ENCODE measurements at regions not wholly inside any gene's neighbourhood (a gene's known extent, or its start where the extent isn't known, plus 50 kb on each side); places are given as distances from the start of the nearest gene placed in this dataset.

- ATAC-seq (ENCODE audit: low read depth) (no peak), DNase-seq (no peak)
- Histone ChIP-seq H3K27me3 (ENCODE audit: control insufficient read depth, insufficient read depth, low read length) (no peaks in the 10 kb centered on the region), H4K5ac (ENCODE audit: low read depth, low read length) (no peak overlapping the region), H3K23ac (ENCODE audit: low read depth, low read length) (no peak overlapping the region), H2AK5ac (ENCODE audit: low read depth, low read length) (no peak overlapping the region), H3K18ac (ENCODE audit: low read depth, low read length) (no peak overlapping the region), H3K4me1 (ENCODE audit: control insufficient read depth, insufficient read depth, low read length) (no peaks in the 10 kb centered on the region), H3K9ac (ENCODE audit: low read depth, low read length) (no peak overlapping the region), H4K20me1 (ENCODE audit: insufficient read depth, low read length) (no peaks in the 10 kb centered on the region), H2AFZ (replicated peaks; ENCODE audit: low read length, poor library complexity) (no peak overlapping the region), H3K9me3 (ENCODE audit: control insufficient read depth, insufficient read depth, low read length) (peaks cover 11% of the 10 kb centered on the region), H3K36me3 (ENCODE audit: control insufficient read depth, insufficient read depth, low read length) (no peaks in the 10 kb centered on the region), H2AK9ac (replicated peaks; ENCODE audit: low read depth, low read length, poor library complexity) (no peak overlapping the region), H2BK20ac (ENCODE audit: low read depth, low read length) (no peak overlapping the region), H2BK5ac (ENCODE audit: low read depth, low read length, poor library complexity, severe bottlenecking) (no peak overlapping the region), H3K4me3 (ENCODE audit: insufficient read depth, low read depth, low read length) (no peak overlapping the region), H3K4ac (ENCODE audit: low read depth, low read length) (no peak overlapping the region), H3K56ac (ENCODE audit: extremely low read depth, insufficient read depth, low read length) (no peak overlapping the region), H3K4me2 (ENCODE audit: low read depth, low read length) (no peak overlapping the region), H2BK15ac (ENCODE audit: low read depth, low read length) (no peak overlapping the region), H3K27ac (ENCODE audit: insufficient read depth, low read length) (no peak overlapping the region), H3K14ac (replicated peaks; ENCODE audit: low read depth, low read length) (no peak overlapping the region), H4K91ac (ENCODE audit: insufficient read depth, low read depth, low read length) (no peak overlapping the region), H2BK120ac (ENCODE audit: low read depth, low read length) (no peak overlapping the region), H3K79me1 (ENCODE audit: low read depth in 1 of 2, low read length in 2 of 2) (no peaks in the 10 kb centered on the region), H4K8ac (ENCODE audit: low read depth in 2 of 2, low read length in 2 of 2) (no peak overlapping the region), H3K9me1 (ENCODE audit: insufficient read depth, low read length) (no peaks in the 10 kb centered on the region)
- 60% methylated on average over 1 of the region's 1 CpG; no CpG with 5 or more reads in 1 of the 2 experiments for WGBS, 2 experiments (ENCODE audit: extremely low coverage in 2 of 2, insufficient read length in 1 of 2)
- ChIA-PET POLR2A (ENCODE audit: unreplicated experiment) (no interaction called here), CTCF (interaction anchor here (0.9 kb wide), 1 partner anchor 34 kb away, joined by 9 read pairs; no protein-coding TSS in a partner anchor)
- in situ Hi-C loops (cut with MboI; ENCODE audit: low sequenced_read_pairs) = no loop called here
- TF ChIP-seq CTCF (conservative IDR thresholded peaks at IDR 0.05; ENCODE audit: low read depth, low read length) (no peak), MXI1 (IDR thresholded peaks at IDR 0.05; ENCODE audit: borderline replicate concordance, low read depth, low read length) (no peak), ELK1 (IDR thresholded peaks at IDR 0.05; ENCODE audit: borderline replicate concordance, low read depth, low read length) (no peak), SMC3 (IDR thresholded peaks at IDR 0.05; ENCODE audit: low read depth, low read length) (no peak), NFE2L2 (IDR thresholded peaks at IDR 0.05; ENCODE audit: low read depth, low read length) (no peak)
- dilution Hi-C loops (cut with HindIII; ENCODE audit: low sequenced_read_pairs, unreplicated experiment) = no loop called here
- no TSS peak for BruUV-seq (replicated peaks)
- intact Hi-C loops (cut with micrococcal nuclease) = no loop called here
Measured at GRCh38 chr16:25478476-25478875, 213.3 kb upstream of the HS3ST4 start.
